ENCODE measurements at regions not wholly inside any gene's neighbourhood (a gene's known extent, or its start where the extent isn't known, plus 50 kb on each side); places are given as distances from the start of the nearest gene placed in this dataset.

DNA sequence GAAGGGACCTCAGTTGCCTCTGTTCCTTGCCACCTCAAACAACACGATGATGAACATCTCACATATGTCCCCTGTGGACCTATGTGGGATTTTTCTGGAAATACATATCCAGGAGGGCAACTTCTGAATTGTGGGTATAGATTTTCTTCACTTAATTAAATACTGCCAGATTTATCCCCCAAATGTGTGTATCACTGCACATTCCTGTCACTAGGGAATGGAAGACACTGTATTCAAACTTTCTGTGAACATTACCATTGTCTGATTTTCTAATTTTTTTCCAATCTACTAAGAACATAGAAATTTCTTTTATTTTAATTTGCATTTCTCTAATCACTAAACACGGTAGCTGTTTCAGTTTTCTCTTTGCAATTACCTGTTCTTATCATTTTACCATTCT is 102.0 kb upstream of the MRPS22 start:
- TF ChIP-seq, protein P1, sequence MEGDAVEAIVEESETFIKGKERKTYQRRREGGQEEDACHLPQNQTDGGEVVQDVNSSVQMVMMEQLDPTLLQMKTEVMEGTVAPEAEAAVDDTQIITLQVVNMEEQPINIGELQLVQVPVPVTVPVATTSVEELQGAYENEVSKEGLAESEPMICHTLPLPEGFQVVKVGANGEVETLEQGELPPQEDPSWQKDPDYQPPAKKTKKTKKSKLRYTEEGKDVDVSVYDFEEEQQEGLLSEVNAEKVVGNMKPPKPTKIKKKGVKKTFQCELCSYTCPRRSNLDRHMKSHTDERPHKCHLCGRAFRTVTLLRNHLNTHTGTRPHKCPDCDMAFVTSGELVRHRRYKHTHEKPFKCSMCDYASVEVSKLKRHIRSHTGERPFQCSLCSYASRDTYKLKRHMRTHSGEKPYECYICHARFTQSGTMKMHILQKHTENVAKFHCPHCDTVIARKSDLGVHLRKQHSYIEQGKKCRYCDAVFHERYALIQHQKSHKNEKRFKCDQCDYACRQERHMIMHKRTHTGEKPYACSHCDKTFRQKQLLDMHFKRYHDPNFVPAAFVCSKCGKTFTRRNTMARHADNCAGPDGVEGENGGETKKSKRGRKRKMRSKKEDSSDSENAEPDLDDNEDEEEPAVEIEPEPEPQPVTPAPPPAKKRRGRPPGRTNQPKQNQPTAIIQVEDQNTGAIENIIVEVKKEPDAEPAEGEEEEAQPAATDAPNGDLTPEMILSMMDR (IDR thresholded peaks at IDR 0.05): no peak
- no peak for TF ChIP-seq POLR2A (IDR thresholded peaks at IDR 0.05)
- WGBS, 2 donors: 82 to 83% methylated on average over 2 of the region's 2 CpGs
- intact Hi-C loops (cut with DNase I; ENCODE audit: low total_unique reads): no loop called here

DNA sequence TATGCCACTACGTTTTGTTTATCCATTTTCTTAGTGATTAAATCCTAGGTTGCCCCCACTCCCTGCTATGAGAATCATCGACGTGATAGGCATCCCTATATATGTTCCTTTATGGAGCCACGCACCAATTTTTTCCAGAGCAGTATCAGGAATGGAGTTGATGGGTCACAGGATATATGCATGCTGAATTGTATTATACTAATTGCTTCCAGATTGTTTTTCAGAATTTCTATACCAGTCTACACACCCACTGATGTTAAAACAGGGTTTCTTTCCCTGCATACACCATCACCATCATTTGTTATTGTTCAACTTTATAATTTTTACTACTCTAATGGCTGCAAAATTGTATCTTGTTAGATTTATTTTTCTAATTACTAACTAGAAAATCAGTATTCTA is 100.1 kb upstream of the MRPS22 start:
- H3K4me3 ChIP-seq: no peak overlapping the region
- H3K27ac ChIP-seq: no peak overlapping the region
- no peaks in the 10 kb centered on the region for H3K36me3 ChIP-seq (ENCODE audit: low read depth, missing control alignments)
- no peak for DNase-seq
- no peaks in the 10 kb centered on the region for H3K27me3 ChIP-seq
- TF ChIP-seq POLR2A (IDR thresholded peaks at IDR 0.05): no peak
- TF ChIP-seq, protein P1 (IDR thresholded peaks at IDR 0.05): no peak
- no peaks in the 10 kb centered on the region for H3K4me1 ChIP-seq
- intact Hi-C loops (cut with DNase I; ENCODE audit: low total_unique reads): no loop called here
- WGBS, 2 donors: 81 to 89% methylated on average over 4 of the region's 4 CpGs
- H3K9me3 ChIP-seq: no peaks in the 10 kb centered on the region

More for the DNA sequence above, 102.0 kb upstream of the MRPS22 start:
- DNase-seq: no peak
- H3K9me3 ChIP-seq: no peaks in the 10 kb centered on the region
- no peaks in the 10 kb centered on the region for H3K4me1 ChIP-seq
- no peak overlapping the region for H3K4me3 ChIP-seq
- H3K36me3 ChIP-seq (ENCODE audit: low read depth, missing control alignments): no peaks in the 10 kb centered on the region
- no peaks in the 10 kb centered on the region for H3K27me3 ChIP-seq
- no peak overlapping the region for H3K27ac ChIP-seq

DNA sequence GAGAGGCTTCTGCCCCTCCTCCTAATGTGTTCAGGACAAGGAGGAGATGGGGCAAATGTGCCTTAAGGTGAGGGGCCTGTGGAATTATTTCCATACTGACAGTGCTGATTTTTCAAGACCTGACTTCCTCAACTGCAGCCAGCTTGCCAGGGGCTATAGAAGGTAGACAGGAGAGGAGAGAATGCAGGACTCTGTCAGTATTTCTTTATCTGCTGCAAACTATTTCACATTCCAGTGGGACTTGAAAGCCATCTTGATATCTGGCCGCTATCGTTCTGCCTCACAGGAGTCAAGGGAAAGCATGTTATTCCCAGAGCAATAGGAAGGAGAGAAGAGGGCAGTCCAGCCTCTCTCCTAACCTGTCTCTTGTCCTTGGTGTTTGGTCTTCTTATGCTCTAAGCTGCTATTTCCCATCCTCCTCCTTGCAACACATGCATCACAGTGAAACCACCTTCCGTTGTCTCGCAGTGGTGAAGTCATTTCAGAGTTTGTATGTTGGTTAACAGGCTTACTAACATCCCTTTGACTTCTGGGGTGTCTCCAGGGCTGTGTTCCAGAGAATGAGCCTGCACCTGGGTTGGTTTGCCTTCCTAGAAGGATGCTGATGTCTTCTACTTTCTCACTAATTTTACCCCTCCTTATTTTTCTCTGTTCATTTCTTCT is 95.1 kb upstream of the MRPS22 start:
- H3K36me3 ChIP-seq (ENCODE audit: low read depth, missing control alignments): no peaks in the 10 kb centered on the region
- no peak overlapping the region for H3K27ac ChIP-seq
- WGBS, 2 donors: 82 to 83% methylated on average over 4 of the region's 4 CpGs
- no peaks in the 10 kb centered on the region for H3K27me3 ChIP-seq
- TF ChIP-seq POLR2A (IDR thresholded peaks at IDR 0.05): no peak
- TF ChIP-seq, protein P1 (IDR thresholded peaks at IDR 0.05): no peak
- DNase-seq: no peak
- intact Hi-C loops (cut with DNase I; ENCODE audit: low total_unique reads): no loop called here
- H3K4me1 ChIP-seq: no peaks in the 10 kb centered on the region
- H3K4me3 ChIP-seq: no peak overlapping the region
- no peaks in the 10 kb centered on the region for H3K9me3 ChIP-seq

DNA sequence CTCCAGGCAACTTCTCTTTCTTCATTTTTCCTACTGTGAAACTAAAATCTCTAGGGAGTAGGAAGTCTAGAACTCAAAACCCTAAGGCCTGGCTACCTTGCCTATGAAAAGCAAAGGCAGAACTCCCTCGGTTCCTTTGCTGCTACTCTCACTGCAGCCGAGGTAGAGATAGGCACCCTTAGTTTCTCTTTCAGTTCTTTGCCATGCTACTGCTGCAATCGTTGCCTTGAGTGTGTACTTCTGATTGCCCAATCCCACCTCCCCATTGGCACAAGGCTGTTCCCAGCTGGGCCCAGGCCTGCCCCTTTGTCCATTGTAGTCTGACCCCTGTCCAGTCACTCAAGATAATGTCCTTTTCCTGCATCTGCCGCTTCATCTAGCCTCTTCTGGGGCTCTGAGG is 92.3 kb upstream of the MRPS22 start:
- intact Hi-C loops (cut with DNase I; ENCODE audit: low total_unique reads): no loop called here
- Histone ChIP-seq H3K4me3 (no peak overlapping the region), H3K27me3 (no peaks in the 10 kb centered on the region), H3K9me3 (no peaks in the 10 kb centered on the region), H3K36me3 (ENCODE audit: low read depth, missing control alignments) (no peaks in the 10 kb centered on the region), H3K4me1 (no peaks in the 10 kb centered on the region), H3K27ac (no peak overlapping the region)
- 71 to 84% methylated on average over 4 of the region's 4 CpGs for WGBS, 2 donors
- no peak for DNase-seq
- TF ChIP-seq POLR2A (IDR thresholded peaks at IDR 0.05): no peak
- TF ChIP-seq, protein P1 (IDR thresholded peaks at IDR 0.05): no peak

DNA sequence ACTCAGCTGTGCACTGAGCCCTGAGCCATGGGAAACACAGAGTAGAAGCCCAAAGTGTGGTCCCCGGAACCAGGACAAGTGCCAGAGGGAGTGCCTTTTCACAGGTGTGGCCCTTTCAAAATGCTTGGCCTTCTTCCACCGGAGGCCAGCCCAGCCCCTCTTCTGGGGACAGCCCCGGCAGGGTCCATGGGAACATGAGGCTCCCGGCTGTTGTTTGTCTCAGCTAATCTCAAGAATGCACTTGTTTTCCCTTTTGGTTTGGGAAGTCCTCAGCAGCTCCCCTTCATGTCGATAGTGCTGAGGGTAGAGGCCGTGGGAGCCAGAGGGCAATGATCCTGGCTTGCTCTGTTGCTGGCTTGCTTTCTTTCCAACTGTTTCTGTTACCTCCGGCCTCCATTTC is 91.1 kb upstream of the MRPS22 start:
- DNase-seq: no peak
- TF ChIP-seq POLR2A (IDR thresholded peaks at IDR 0.05): no peak
- TF ChIP-seq, protein P1 (IDR thresholded peaks at IDR 0.05): no peak
- WGBS, 2 donors: 66 to 76% methylated on average over 7 of the region's 7 CpGs
- H3K27ac ChIP-seq: no peak overlapping the region
- no peaks in the 10 kb centered on the region for H3K36me3 ChIP-seq (ENCODE audit: low read depth, missing control alignments)
- intact Hi-C loops (cut with DNase I; ENCODE audit: low total_unique reads): no loop called here
- H3K4me3 ChIP-seq: no peak overlapping the region
- H3K9me3 ChIP-seq: no peaks in the 10 kb centered on the region
- H3K27me3 ChIP-seq: no peaks in the 10 kb centered on the region
- H3K4me1 ChIP-seq: no peaks in the 10 kb centered on the region
